HG03108 (cell line): ENCODE measurements at regions not wholly inside any gene's neighbourhood (a gene's known extent, or its start where the extent isn't known, plus 50 kb on each side); places are given as distances from the start of the nearest gene placed in this dataset.

Experiments
- ATAC-seq: cut with Tn5 transposase; IDR thresholded peaks from one replicate; pipeline ENCODE4 v1.9.1; 2021; ENCODE audit warnings: moderate library complexity; ENCODE audit not compliant: unreplicated experiment

- no peak for ATAC-seq
These were observed 179.2 kb upstream of the ARHGAP20 start for GRCh38 chr11:110891411-110891810.

GRCh38 chr11:110890995-110891394 lies 178.8 kb upstream of the ARHGAP20 start:
- no peak for ATAC-seq

GRCh38 chr11:110886288-110886970 lies 174.2 kb upstream of the ARHGAP20 start:
- no peak for ATAC-seq

GRCh38 chr11:110883256-110883655 lies 171.0 kb upstream of the ARHGAP20 start:
- ATAC-seq = no peak

GRCh38 chr11:110878513-110878912 lies 166.3 kb upstream of the ARHGAP20 start:
- no peak for ATAC-seq

- ATAC-seq = no peak
These were observed 162.3 kb upstream of the ARHGAP20 start for GRCh38 chr11:110874437-110875030.

- no peak for ATAC-seq
These were observed 161.7 kb upstream of the ARHGAP20 start for GRCh38 chr11:110873975-110874374.

- no peak for ATAC-seq
These were observed 158.7 kb upstream of the ARHGAP20 start for GRCh38 chr11:110870816-110871522.

- ATAC-seq = no peak
These were observed 155.7 kb upstream of the ARHGAP20 start for GRCh38 chr11:110867951-110868350.

- no peak for ATAC-seq
These were observed 153.8 kb upstream of the ARHGAP20 start for GRCh38 chr11:110866081-110866480.

GRCh38 chr11:110862407-110862806 lies 150.2 kb upstream of the ARHGAP20 start:
- no peak for ATAC-seq

- no peak for ATAC-seq
These were observed 148.2 kb upstream of the ARHGAP20 start for GRCh38 chr11:110860461-110860860.

GRCh38 chr11:110859998-110860397 lies 147.8 kb upstream of the ARHGAP20 start:
- no peak for ATAC-seq

GRCh38 chr11:110859240-110859840 lies 147.1 kb upstream of the ARHGAP20 start:
- ATAC-seq = no peak

- no peak for ATAC-seq
These were observed 146.3 kb upstream of the ARHGAP20 start for GRCh38 chr11:110858547-110858921.

GRCh38 chr11:110857892-110858546 lies 145.8 kb upstream of the ARHGAP20 start:
- ATAC-seq = no peak

- ATAC-seq = no peak
These were observed 145.0 kb upstream of the ARHGAP20 start for GRCh38 chr11:110856996-110857812.

GRCh38 chr11:110856340-110856739 lies 144.1 kb upstream of the ARHGAP20 start:
- ATAC-seq = no peak

- ATAC-seq = no peak
These were observed 143.0 kb upstream of the ARHGAP20 start for GRCh38 chr11:110855191-110855590.

- ATAC-seq = no peak
These were observed 140.8 kb upstream of the ARHGAP20 start for GRCh38 chr11:110852921-110853490.
